Colonic mucosa (tissue), 4 donors: ENCODE measurements at regions not wholly inside any gene's neighbourhood (a gene's known extent, or its start where the extent isn't known, plus 50 kb on each side); places are given as distances from the start of the nearest gene placed in this dataset.

ENCODE experiments used
- DNase-seq: peaks from one replicate; pipeline ENCODE4 v3.0.0-alpha.2; 2020
- H3K27ac ChIP-seq: fragments of 200-600 bp; one replicate; pipeline ENCODE4 v1.8.0; 2021
- H3K27me3 ChIP-seq: fragments of 200-600 bp; one replicate; pipeline ENCODE4 v1.8.0; 2021
- H3K36me3 ChIP-seq: fragments of 200-600 bp; one replicate; pipeline ENCODE4 v1.8.0; 2021
- H3K4me1 ChIP-seq: fragments of 200-600 bp; one replicate; pipeline ENCODE4 v1.8.0; 2021; ENCODE audit warnings: mild to moderate bottlenecking
- H3K4me3 ChIP-seq: fragments of 200-600 bp; one replicate; pipeline ENCODE4 v1.8.0; 2021
- H3K9ac ChIP-seq, 2 donors: one replicate each; pipeline ENCODE4 v1.7.0; 2013; ENCODE audit warnings: control low read depth in 2 of 2, low read depth in 2 of 2, low read length in 2 of 2
- H3K9me3 ChIP-seq: fragments of 200-600 bp; one replicate; pipeline ENCODE4 v1.8.0; 2021
- intact Hi-C: fragments of 100-400 bp; cut with DNase I; formaldehyde crosslinking; loops from one replicate; pipeline ENCODE4 v1.14.1; 2022
- TF ChIP-seq, protein P1 (sequence below): fragments of 200-600 bp; IDR thresholded peaks from one replicate; pipeline ENCODE4 v1.8.0; 2022; ENCODE audit warnings: antibody characterized with exemption, mild to moderate bottlenecking
- donor health status: healthy.
- donor health status: DM: no; HTN: no; CAD: no.
- donor health status: DM: no; HTN: no; CAD: no.

DNA sequence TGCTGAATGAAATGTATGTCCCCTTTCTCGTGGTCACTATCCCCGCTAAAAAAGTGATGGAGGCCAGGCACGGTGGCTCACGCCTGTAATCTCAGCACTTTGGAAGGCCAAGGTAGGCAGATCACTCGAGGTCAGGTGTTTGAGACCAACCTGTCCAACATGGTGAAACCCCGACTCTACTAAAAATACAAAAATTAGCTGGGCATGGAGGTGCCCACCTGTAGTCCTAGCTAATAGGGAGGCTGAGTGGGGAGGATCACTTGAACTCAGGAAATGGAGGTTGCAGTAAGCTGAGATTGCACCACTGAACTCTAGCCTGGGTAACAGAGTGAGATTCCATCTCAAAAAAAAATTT lies 91.4 kb upstream of the MKLN1 start:
- Histone ChIP-seq H3K27ac (no peak overlapping the region), H3K9ac (no peak overlapping the region), H3K27me3 (no peaks in the 10 kb centered on the region), H3K9me3 (no peaks in the 10 kb centered on the region), H3K4me3 (no peak overlapping the region), H3K4me1 (no peaks in the 10 kb centered on the region), H3K36me3 (no peaks in the 10 kb centered on the region)
- intact Hi-C loops: no loop called here
- TF ChIP-seq, protein P1, sequence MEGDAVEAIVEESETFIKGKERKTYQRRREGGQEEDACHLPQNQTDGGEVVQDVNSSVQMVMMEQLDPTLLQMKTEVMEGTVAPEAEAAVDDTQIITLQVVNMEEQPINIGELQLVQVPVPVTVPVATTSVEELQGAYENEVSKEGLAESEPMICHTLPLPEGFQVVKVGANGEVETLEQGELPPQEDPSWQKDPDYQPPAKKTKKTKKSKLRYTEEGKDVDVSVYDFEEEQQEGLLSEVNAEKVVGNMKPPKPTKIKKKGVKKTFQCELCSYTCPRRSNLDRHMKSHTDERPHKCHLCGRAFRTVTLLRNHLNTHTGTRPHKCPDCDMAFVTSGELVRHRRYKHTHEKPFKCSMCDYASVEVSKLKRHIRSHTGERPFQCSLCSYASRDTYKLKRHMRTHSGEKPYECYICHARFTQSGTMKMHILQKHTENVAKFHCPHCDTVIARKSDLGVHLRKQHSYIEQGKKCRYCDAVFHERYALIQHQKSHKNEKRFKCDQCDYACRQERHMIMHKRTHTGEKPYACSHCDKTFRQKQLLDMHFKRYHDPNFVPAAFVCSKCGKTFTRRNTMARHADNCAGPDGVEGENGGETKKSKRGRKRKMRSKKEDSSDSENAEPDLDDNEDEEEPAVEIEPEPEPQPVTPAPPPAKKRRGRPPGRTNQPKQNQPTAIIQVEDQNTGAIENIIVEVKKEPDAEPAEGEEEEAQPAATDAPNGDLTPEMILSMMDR: no peak
- DNase-seq: no peak

DNA sequence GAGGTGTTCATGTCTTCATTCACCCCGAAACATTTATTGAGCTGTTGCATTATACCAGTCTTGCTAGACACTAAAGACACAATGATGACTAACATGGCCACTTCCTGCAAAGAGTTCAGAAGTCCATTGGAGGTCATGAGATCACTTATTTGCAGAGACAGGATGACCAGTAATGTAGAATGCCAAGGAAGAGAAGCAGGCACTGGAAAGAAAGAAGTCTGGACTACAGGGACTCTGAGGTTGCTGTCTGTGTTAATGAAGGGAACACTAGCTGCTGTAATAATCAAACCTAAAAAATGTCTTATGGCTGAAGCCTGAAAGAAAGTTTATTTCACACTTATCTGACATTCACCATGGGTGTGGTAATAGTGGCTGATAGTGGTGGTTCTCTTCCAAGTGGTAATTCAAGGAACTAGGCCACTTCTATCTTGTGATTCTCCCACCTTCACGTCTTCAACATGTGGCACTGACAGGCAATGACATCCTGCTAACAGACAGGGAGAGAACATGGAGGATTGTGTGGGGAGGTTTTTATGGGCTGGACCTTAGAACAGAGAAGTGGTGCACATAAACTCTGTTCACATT lies 89.2 kb upstream of the MKLN1 start:
- no peaks in the 10 kb centered on the region for H3K27me3 ChIP-seq
- H3K4me3 ChIP-seq: no peak overlapping the region
- H3K9me3 ChIP-seq: no peaks in the 10 kb centered on the region
- no peaks in the 10 kb centered on the region for H3K4me1 ChIP-seq
- H3K27ac ChIP-seq: no peak overlapping the region
- no peak for DNase-seq
- no peak overlapping the region for H3K9ac ChIP-seq
- TF ChIP-seq, protein P1: no peak
- intact Hi-C loops: no loop called here
- H3K36me3 ChIP-seq: no peaks in the 10 kb centered on the region

GRCh38 chr7:131241386-131241785 lies 86.3 kb upstream of the MKLN1 start:
- intact Hi-C loops: no loop called here
- Histone ChIP-seq H3K9me3 (no peaks in the 10 kb centered on the region), H3K4me1 (no peaks in the 10 kb centered on the region), H3K27me3 (no peaks in the 10 kb centered on the region), H3K27ac (no peak overlapping the region), H3K4me3 (no peak overlapping the region), H3K36me3 (no peaks in the 10 kb centered on the region), H3K9ac (no peak overlapping the region)
- TF ChIP-seq, protein P1: no peak
- no peak for DNase-seq

DNA sequence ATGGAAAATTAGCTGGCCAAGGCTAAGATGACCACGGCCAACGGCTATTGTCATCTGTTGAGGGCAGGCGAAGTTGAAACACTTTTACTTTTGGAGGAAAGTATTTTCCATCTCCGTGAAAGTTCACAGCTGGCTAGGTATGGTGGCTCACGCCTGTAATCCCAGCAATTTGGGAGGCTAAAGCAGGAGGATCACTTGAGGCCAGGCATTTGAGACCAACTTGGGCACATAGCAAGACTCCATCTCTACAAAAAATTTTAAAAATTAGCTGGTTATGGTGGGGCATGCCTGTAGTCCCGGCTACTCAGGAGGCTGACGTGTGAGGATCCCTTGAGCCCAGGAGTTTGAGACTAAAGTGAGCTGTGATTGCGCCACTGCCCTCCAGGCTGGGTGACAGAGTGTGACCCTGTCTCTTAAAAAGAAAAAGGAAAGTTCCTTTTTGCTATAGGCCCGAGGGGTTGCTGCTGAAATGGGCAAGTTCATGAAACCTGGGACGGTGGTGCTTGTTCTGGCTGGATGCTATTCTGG lies 85.5 kb upstream of the MKLN1 start:
- Histone ChIP-seq H3K27ac (no peak overlapping the region), H3K9me3 (no peaks in the 10 kb centered on the region), H3K36me3 (no peaks in the 10 kb centered on the region), H3K4me1 (no peaks in the 10 kb centered on the region), H3K27me3 (no peaks in the 10 kb centered on the region), H3K4me3 (no peak overlapping the region), H3K9ac (no peak overlapping the region)
- DNase-seq: no peak
- TF ChIP-seq, protein P1: no peak
- intact Hi-C loops: no loop called here

DNA sequence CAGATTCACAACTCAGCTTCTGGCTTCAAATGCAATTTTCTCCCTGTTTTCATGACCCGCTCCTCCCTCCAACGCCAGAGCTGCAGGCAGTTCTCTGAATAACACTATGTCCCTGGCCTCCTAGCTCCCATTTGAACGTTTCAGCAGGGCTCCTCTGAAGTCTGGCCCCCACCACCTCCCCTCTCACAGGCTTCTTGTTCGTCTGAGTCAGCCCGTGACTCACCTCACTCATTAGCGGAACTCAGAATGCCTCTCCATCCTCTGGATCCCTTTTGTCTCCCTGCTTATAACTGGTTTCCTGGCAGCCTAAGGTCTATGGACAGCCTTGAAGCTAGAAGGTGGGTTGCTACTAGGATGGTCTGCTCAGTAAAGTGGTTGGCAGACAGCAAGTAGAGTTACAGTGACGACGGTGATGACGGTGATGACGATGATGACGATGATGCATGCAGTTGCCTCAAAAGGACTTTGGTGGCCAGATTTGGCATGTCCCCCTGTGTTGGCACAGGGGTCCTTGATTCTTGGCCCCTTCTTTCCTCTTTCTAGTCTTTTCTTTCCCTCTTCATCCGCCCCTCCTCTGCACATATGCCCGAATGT lies 83.3 kb upstream of the MKLN1 start:
- Histone ChIP-seq H3K9ac (no peak overlapping the region), H3K27ac (no peak overlapping the region), H3K36me3 (no peaks in the 10 kb centered on the region), H3K4me3 (no peak overlapping the region), H3K9me3 (no peaks in the 10 kb centered on the region), H3K27me3 (no peaks in the 10 kb centered on the region), H3K4me1 (no peaks in the 10 kb centered on the region)
- TF ChIP-seq, protein P1: no peak
- intact Hi-C loops: no loop called here
- no peak for DNase-seq
